DND-41 (cell line): ENCODE measurements at regions not wholly inside any gene's neighbourhood (a gene's known extent, or its start where the extent isn't known, plus 50 kb on each side); places are given as distances from the start of the nearest gene placed in this dataset.

Experiments
- ATAC-seq: fragments of 200-7000 bp; cut with Tn5 transposase; 3 replicates; pipeline ENCODE4 v1.9.1; 2021; ENCODE audit warnings: low read depth; ENCODE audit not compliant: insufficient read depth
- DNase-seq: peaks from one replicate; pipeline ENCODE4 v3.0.0-alpha.2; 2020
- H2AFZ ChIP-seq: 2 replicates; pipeline ENCODE4 v1.6.0; 2012; ENCODE audit warnings: low read depth, low read length
- H3K27ac ChIP-seq: 2 replicates; pipeline ENCODE4 v1.5.1; 2012; ENCODE audit warnings: low read length, inconsistent platforms
- H3K27me3 ChIP-seq: fragments of 200-600 bp; sonication (generic); 2 replicates; pipeline ENCODE4 v1.6.0; 2012; ENCODE audit warnings: low read length, mild to moderate bottlenecking, inconsistent platforms; ENCODE audit not compliant: insufficient read depth, poor library complexity
- H3K36me3 ChIP-seq: 2 replicates; pipeline ENCODE4 v1.5.1; 2012; ENCODE audit warnings: low read length, inconsistent platforms; ENCODE audit not compliant: insufficient read depth
- H3K4me1 ChIP-seq: 2 replicates; pipeline ENCODE4 v1.5.1; 2012; ENCODE audit warnings: mild to moderate bottlenecking, low read length; ENCODE audit not compliant: insufficient read depth
- H3K4me2 ChIP-seq: 2 replicates; pipeline ENCODE4 v1.6.0; 2012; ENCODE audit warnings: mild to moderate bottlenecking, moderate library complexity, low read length, inconsistent platforms; ENCODE audit not compliant: insufficient read depth
- H3K4me3 ChIP-seq, 2 experiments: fragments of 200-600 bp in 1 of 2; shearing (Covaris generic) in 1 of 2; 2 replicates each; pipeline ENCODE4 v1.5.1; 2012 to 2016; ENCODE audit warnings: inconsistent platforms in 2 of 2, low read length in 2 of 2, mild to moderate bottlenecking in 2 of 2, low read depth in 1 of 2, moderate library complexity in 1 of 2
- H3K79me2 ChIP-seq: 2 replicates; pipeline ENCODE4 v1.6.0; 2012; ENCODE audit warnings: low read length, inconsistent platforms; ENCODE audit not compliant: insufficient read depth
- H3K9ac ChIP-seq: 2 replicates; pipeline ENCODE4 v1.6.0; 2012; ENCODE audit warnings: low read depth, mild to moderate bottlenecking, inconsistent platforms, low read length, moderate library complexity
- H3K9me3 ChIP-seq: 2 replicates; pipeline ENCODE4 v1.5.1; 2012; ENCODE audit warnings: low read length, moderate library complexity, mild to moderate bottlenecking, inconsistent platforms; ENCODE audit not compliant: insufficient read depth, severe bottlenecking
- H4K20me1 ChIP-seq: 2 replicates; pipeline ENCODE4 v1.6.0; 2012; ENCODE audit warnings: low read length; ENCODE audit not compliant: insufficient read depth
- EZH2 ChIP-seq: IDR thresholded peaks from 3 replicates; pipeline ENCODE4 v1.6.1; 2012; ENCODE audit warnings: borderline replicate concordance, low read depth, mild to moderate bottlenecking, moderate library complexity, low read length, inconsistent platforms; ENCODE audit not compliant: severe bottlenecking
- TF ChIP-seq, protein P1 (sequence below): IDR thresholded peaks from 2 replicates; pipeline ENCODE4 v1.5.1; 2012; ENCODE audit warnings: borderline replicate concordance, low read length, moderate library complexity, mild to moderate bottlenecking; ENCODE audit not compliant: poor library complexity, severe bottlenecking; ENCODE audit errors: extremely low read depth

DNA sequence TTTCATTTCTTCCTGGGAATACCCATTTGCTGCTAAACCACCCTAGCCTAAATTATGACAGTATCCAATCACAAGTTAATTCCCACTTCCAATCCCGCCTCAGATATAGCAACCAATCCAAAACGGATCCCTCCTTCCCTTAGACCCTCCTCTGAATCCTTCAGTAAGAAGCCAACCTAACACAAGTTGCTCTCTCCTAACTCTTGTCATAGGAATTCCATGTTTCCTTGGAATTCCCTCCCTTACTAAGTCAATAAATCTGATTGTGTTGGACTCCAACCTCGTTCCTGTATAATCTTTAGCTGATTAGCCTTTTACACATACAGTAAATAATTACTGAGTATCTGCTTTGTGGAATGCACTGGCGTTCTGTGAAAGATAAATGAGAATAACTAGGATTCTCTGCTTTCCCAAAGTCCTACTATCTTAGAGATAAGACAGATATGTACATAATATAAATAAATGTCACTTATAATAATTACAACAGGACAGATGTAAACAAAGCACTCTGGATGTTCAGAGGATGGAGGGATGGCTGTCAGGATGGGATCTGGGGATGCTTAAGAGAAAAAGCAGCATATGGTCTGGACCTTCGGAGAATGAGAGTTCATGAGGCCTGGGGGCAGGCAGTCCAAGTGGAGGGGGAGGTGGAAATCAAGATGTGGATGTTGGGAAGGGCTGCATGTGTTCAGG lies 185.8 kb upstream of the SOX5 start:
- no peaks in the 10 kb centered on the region for H4K20me1 ChIP-seq
- H3K27me3 ChIP-seq = no peaks in the 10 kb centered on the region
- no peaks in the 10 kb centered on the region for H3K79me2 ChIP-seq
- no peak overlapping the region for H3K4me3 ChIP-seq
- TF ChIP-seq, protein P1, sequence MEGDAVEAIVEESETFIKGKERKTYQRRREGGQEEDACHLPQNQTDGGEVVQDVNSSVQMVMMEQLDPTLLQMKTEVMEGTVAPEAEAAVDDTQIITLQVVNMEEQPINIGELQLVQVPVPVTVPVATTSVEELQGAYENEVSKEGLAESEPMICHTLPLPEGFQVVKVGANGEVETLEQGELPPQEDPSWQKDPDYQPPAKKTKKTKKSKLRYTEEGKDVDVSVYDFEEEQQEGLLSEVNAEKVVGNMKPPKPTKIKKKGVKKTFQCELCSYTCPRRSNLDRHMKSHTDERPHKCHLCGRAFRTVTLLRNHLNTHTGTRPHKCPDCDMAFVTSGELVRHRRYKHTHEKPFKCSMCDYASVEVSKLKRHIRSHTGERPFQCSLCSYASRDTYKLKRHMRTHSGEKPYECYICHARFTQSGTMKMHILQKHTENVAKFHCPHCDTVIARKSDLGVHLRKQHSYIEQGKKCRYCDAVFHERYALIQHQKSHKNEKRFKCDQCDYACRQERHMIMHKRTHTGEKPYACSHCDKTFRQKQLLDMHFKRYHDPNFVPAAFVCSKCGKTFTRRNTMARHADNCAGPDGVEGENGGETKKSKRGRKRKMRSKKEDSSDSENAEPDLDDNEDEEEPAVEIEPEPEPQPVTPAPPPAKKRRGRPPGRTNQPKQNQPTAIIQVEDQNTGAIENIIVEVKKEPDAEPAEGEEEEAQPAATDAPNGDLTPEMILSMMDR = no peak
- TF ChIP-seq EZH2 = no peak
- no peak for ATAC-seq
- no peak overlapping the region for H3K9ac ChIP-seq
- H3K4me1 ChIP-seq = peaks cover 10% of the 10 kb centered on the region; the same call in 1 of the 2 replicates
- no peak overlapping the region for H2AFZ ChIP-seq
- H3K27ac ChIP-seq = no peak overlapping the region
- DNase-seq = no peak
- H3K36me3 ChIP-seq = no peaks in the 10 kb centered on the region
- no peak overlapping the region for H3K4me2 ChIP-seq
- H3K9me3 ChIP-seq = no peaks in the 10 kb centered on the region

DNA sequence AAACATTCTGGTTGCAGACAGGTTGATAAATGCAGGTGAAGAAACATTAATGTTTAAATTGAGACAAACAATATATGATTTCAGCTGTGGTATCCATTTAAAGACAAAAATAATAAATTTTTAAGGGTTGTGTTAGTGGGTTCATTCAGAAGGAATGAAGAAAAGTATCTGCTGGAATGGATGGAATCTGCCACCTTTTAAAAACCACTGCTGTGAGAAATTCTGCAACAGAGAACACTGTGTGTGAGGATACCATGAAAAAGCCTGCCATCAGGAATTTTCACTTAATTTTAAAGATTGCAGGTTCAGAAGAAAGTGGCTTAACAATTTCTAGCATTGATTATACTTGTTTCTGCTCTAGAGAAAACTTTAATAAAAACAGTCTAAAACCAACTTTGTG lies 184.6 kb upstream of the SOX5 start:
- Histone ChIP-seq H3K27ac (no peak overlapping the region), H3K27me3 (no peaks in the 10 kb centered on the region), H3K4me1 (peaks cover 10% of the 10 kb centered on the region; the same call in 1 of the 2 replicates), H4K20me1 (no peaks in the 10 kb centered on the region), H3K4me3 (no peak overlapping the region), H3K36me3 (no peaks in the 10 kb centered on the region), H3K9ac (no peak overlapping the region), H3K4me2 (no peak overlapping the region), H3K9me3 (no peaks in the 10 kb centered on the region), H3K79me2 (no peaks in the 10 kb centered on the region), H2AFZ (no peak overlapping the region)
- DNase-seq (no peak), ATAC-seq (no peak)
- TF ChIP-seq, protein P1 = no peak
- TF ChIP-seq EZH2 = no peak

DNA sequence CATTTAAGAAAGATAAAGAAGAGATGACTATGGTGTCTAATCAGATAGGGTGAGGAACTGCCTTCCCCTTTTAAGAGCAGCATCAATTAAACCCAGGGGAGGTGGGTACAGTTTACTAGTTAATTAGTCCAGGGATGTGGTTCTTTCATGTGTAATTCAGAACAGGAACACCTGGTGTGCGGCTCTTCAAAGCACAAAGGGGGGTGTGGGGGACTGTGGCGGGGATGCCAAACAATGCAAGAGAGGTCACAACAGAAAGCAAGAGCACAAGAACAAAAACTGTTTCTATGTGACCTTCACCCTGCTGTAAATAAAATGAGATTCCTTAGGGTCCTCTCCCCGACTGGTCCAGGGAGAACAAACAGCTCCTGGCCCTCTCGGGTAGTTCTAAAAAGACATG lies 183.9 kb upstream of the SOX5 start:
- H3K4me2 ChIP-seq = no peak overlapping the region
- peak; percentile 90 for ATAC-seq

More for the DNA sequence above, 183.9 kb upstream of the SOX5 start:
- H3K36me3 ChIP-seq = no peaks in the 10 kb centered on the region
- H3K4me3 ChIP-seq = no peak overlapping the region
- peaks cover 10% of the 10 kb centered on the region; the same call in 1 of the 2 replicates for H3K4me1 ChIP-seq
- H4K20me1 ChIP-seq = no peaks in the 10 kb centered on the region
- no peaks in the 10 kb centered on the region for H3K9me3 ChIP-seq
- no peak overlapping the region for H3K9ac ChIP-seq
- no peak overlapping the region for H2AFZ ChIP-seq
- peak; percentile 72 for DNase-seq
- H3K27ac ChIP-seq = no peak overlapping the region
- no peaks in the 10 kb centered on the region for H3K79me2 ChIP-seq
- TF ChIP-seq EZH2 = no peak
- TF ChIP-seq, protein P1 = no peak
- no peaks in the 10 kb centered on the region for H3K27me3 ChIP-seq
